Hepatocyte (in vitro differentiated cells): ENCODE measurements at regions not wholly inside any gene's neighbourhood (a gene's known extent, or its start where the extent isn't known, plus 50 kb on each side); places are given as distances from the start of the nearest gene placed in this dataset.

ENCODE experiments used
- DNase-seq: peaks from one replicate; pipeline ENCODE4 v3.0.0-alpha.2; 2016; ENCODE audit warnings: low spot score
- H2AFZ ChIP-seq: fragments of 200-600 bp; sonication (generic); 2 replicates; pipeline ENCODE4 v1.6.0; 2016; ENCODE audit warnings: antibody characterized with exemption, mild to moderate bottlenecking
- H3K27ac ChIP-seq: fragments of 200-600 bp; sonication (generic); 2 replicates; pipeline ENCODE4 v1.5.1; 2016; ENCODE audit warnings: mild to moderate bottlenecking
- H3K27me3 ChIP-seq: fragments of 200-600 bp; sonication (generic); 2 replicates; pipeline ENCODE4 v1.6.1; 2016
- H3K36me3 ChIP-seq: fragments of 200-600 bp; sonication (generic); replicated peaks from 2 replicates; pipeline ENCODE4 v1.5.1; 2016; ENCODE audit warnings: low read depth; ENCODE audit not compliant: insufficient read depth
- H3K4me1 ChIP-seq: fragments of 200-600 bp; sonication (generic); 2 replicates; pipeline ENCODE4 v1.5.1; 2016; ENCODE audit warnings: mild to moderate bottlenecking, moderate library complexity; ENCODE audit not compliant: insufficient read depth
- H3K4me2 ChIP-seq: fragments of 200-600 bp; sonication (generic); 2 replicates; pipeline ENCODE4 v1.6.0; 2016
- H3K4me3 ChIP-seq: fragments of 200-600 bp; sonication (generic); 2 replicates; pipeline ENCODE4 v1.5.1; 2016; ENCODE audit warnings: mild to moderate bottlenecking
- H3K79me2 ChIP-seq: fragments of 200-600 bp; sonication (generic); 2 replicates; pipeline ENCODE4 v1.6.0; 2017; ENCODE audit warnings: mild to moderate bottlenecking
- H3K9me2 ChIP-seq: fragments of 200-600 bp; sonication (generic); replicated peaks from 2 replicates; pipeline ENCODE4 v1.6.0; 2017; ENCODE audit warnings: mild to moderate bottlenecking; ENCODE audit not compliant: insufficient read depth
- H3K9me3 ChIP-seq: fragments of 200-600 bp; sonication (generic); 2 replicates; pipeline ENCODE4 v1.5.1; 2016; ENCODE audit warnings: low read depth, mild to moderate bottlenecking
- H4K20me1 ChIP-seq: fragments of 200-600 bp; sonication (generic); 2 replicates; pipeline ENCODE4 v1.6.0; 2016; ENCODE audit warnings: mild to moderate bottlenecking; ENCODE audit not compliant: insufficient read depth, poor library complexity, severe bottlenecking
- EZH2 ChIP-seq: fragments of 200-600 bp; sonication (generic); IDR thresholded peaks from 2 replicates; pipeline ENCODE4 v1.6.1; 2016; ENCODE audit warnings: antibody characterized with exemption, mild to moderate bottlenecking, borderline replicate concordance
- EZH2phosphoT487 ChIP-seq: fragments of 200-600 bp; sonication (generic); IDR thresholded peaks from one replicate; pipeline ENCODE4 v1.6.1; 2018; ENCODE audit warnings: antibody characterized with exemption, mild to moderate bottlenecking, low read depth, moderate library complexity; ENCODE audit not compliant: unreplicated experiment, severe bottlenecking
- WGBS: methylation state at CpG from one replicate; pipeline ENCODE4 v1.1.6; 2016; ENCODE audit warnings: low lambda C conversion rate; ENCODE audit errors: missing lambda C conversion rate; 5-methylcytosine and 5-hydroxymethylcytosine counted together
- TF ChIP-seq, protein P1 (sequence below): fragments of 200-600 bp; sonication (generic); IDR thresholded peaks from 2 replicates; pipeline ENCODE4 v1.5.1; 2016; ENCODE audit warnings: antibody characterized with exemption, mild to moderate bottlenecking; ENCODE audit not compliant: poor library complexity

DNA sequence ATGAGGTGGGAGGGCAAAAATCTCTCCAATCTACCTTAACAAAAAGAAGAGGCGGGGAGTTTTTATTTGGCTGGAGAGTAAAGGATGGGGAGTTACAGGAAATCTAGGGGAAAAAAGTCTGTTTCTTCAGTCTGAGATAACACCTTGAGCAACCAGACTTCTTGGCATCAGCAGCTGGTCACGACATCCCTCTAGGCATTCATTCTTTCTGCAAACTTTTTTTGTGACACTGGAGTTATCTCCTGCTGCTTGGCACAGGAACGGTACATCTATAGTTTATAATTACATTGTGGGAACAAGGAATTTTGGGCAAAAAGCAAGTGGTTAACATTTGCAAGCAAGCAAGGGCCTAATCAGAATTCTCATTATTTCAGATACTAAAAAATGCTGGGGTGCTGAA, 50.6 kb upstream of the IFNGR1 start:
- H3K9me3 ChIP-seq: no peaks in the 10 kb centered on the region
- no peak overlapping the region for H3K27ac ChIP-seq
- H3K4me1 ChIP-seq: no peaks in the 10 kb centered on the region
- H3K27me3 ChIP-seq: no peaks in the 10 kb centered on the region
- H4K20me1 ChIP-seq: no peaks in the 10 kb centered on the region
- TF ChIP-seq, protein P1, sequence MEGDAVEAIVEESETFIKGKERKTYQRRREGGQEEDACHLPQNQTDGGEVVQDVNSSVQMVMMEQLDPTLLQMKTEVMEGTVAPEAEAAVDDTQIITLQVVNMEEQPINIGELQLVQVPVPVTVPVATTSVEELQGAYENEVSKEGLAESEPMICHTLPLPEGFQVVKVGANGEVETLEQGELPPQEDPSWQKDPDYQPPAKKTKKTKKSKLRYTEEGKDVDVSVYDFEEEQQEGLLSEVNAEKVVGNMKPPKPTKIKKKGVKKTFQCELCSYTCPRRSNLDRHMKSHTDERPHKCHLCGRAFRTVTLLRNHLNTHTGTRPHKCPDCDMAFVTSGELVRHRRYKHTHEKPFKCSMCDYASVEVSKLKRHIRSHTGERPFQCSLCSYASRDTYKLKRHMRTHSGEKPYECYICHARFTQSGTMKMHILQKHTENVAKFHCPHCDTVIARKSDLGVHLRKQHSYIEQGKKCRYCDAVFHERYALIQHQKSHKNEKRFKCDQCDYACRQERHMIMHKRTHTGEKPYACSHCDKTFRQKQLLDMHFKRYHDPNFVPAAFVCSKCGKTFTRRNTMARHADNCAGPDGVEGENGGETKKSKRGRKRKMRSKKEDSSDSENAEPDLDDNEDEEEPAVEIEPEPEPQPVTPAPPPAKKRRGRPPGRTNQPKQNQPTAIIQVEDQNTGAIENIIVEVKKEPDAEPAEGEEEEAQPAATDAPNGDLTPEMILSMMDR: no peak
- TF ChIP-seq EZH2 (no peak), EZH2phosphoT487 (no peak)
- no peak overlapping the region for H3K4me2 ChIP-seq
- H2AFZ ChIP-seq: no peak overlapping the region
- WGBS: 62% methylated on average over 3 of the region's 3 CpGs
- no peak overlapping the region for H3K4me3 ChIP-seq
- no peaks in the 10 kb centered on the region for H3K36me3 ChIP-seq
- H3K9me2 ChIP-seq: no peaks in the 10 kb centered on the region
- H3K79me2 ChIP-seq: no peaks in the 10 kb centered on the region
- DNase-seq: no peak

DNA sequence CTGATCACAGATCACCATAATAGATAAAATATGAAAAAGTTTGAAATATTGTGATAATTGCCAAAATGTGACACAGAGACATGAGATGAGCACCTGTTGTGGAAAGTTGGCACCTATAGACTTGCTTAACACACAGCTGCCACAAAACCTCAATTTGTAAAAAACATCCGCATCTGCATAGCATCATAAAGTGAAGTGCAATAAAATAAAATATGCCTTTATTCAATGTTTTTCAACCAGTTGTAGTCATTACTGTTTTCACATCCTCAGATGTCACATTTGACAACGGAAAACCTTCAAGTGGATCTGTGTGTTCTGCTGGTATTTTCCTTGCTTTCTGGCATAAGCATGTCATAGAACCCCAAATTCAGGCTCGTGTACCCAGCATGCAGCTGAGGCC, 50.2 kb upstream of the IFNGR1 start:
- H3K36me3 ChIP-seq: no peaks in the 10 kb centered on the region
- H4K20me1 ChIP-seq: no peaks in the 10 kb centered on the region
- no peaks in the 10 kb centered on the region for H3K9me2 ChIP-seq
- H2AFZ ChIP-seq: no peak overlapping the region
- TF ChIP-seq EZH2phosphoT487: no peak
- TF ChIP-seq, protein P1: no peak
- TF ChIP-seq EZH2: no peak
- no peaks in the 10 kb centered on the region for H3K79me2 ChIP-seq
- no peak for DNase-seq
- no peaks in the 10 kb centered on the region for H3K9me3 ChIP-seq
- 80% methylated on average over 3 of the region's 3 CpGs for WGBS
- no peak overlapping the region for H3K27ac ChIP-seq
- no peaks in the 10 kb centered on the region for H3K4me1 ChIP-seq
- H3K4me3 ChIP-seq: no peak overlapping the region
- H3K4me2 ChIP-seq: no peak overlapping the region
- H3K27me3 ChIP-seq: no peaks in the 10 kb centered on the region
